ENCODE measurements at regions not wholly inside any gene's neighbourhood (a gene's known extent, or its start where the extent isn't known, plus 50 kb on each side); places are given as distances from the start of the nearest gene placed in this dataset.

- no peak for FAIRE-seq
- DNase-seq (ENCODE audit: low spot score) = no peak
Measured at GRCh38 chr1:209311770-209312169, 271.7 kb upstream of the CAMK1G start.

GRCh38 chr1:209316929-209317328 lies 266.6 kb upstream of the CAMK1G start:
- FAIRE-seq (no peak), DNase-seq (ENCODE audit: low spot score) (no peak)

GRCh38 chr1:209318181-209319056 lies 265.1 kb upstream of the CAMK1G start:
- DNase-seq (ENCODE audit: low spot score) (peak; percentile 35), FAIRE-seq (no peak)

- FAIRE-seq = no peak
- peak; percentile 8 for DNase-seq (ENCODE audit: low spot score)
Measured at GRCh38 chr1:209319057-209319432, 264.5 kb upstream of the CAMK1G start.

- FAIRE-seq = no peak
- no peak for DNase-seq (ENCODE audit: low spot score)
Measured at GRCh38 chr1:209319549-209319948, 264.0 kb upstream of the CAMK1G start.

DNA sequence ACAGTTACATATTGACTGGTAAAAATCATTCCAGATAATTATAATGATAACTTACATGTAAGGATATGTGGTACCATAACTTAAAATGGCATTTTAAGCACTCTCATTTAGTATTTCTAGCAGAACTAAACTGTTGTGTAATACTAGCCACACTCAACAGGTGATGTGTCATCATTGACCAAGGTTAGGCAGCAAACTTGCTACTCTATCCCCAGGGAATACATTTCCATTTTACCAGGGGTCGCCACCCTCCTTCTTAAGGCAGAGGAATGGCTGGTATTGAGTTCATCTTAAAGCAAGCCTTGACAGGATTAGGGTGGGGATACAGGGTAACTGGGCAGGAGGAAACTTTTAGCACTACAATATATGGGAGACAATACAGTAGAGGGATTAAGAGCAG lies 259.8 kb upstream of the CAMK1G start:
- DNase-seq (ENCODE audit: low spot score) (no peak), FAIRE-seq (no peak)

GRCh38 chr1:209324901-209325871 lies 258.3 kb upstream of the CAMK1G start:
- no peak for DNase-seq (ENCODE audit: low spot score)
- no peak for FAIRE-seq

GRCh38 chr1:209326076-209326475 lies 257.4 kb upstream of the CAMK1G start:
- no peak for FAIRE-seq
- DNase-seq (ENCODE audit: low spot score) = no peak

DNA sequence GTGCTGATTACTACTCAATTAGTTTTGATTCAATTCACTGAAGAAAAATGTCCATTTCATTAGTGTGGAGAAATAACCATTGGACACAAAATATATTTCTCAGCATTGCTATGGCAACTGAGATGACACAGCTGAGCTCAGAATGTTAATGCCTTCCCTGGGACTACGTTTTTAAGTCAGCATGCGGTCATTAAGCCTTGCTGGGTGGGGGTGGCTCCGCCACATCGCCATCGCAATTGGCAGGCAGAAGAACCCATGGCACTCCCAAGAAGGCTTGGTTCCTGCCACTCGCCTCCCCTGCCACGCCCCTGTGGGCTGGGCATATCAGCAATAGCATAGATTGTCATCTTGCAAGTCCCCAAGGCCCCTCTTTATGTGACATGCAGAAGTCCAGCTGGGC lies 256.7 kb upstream of the CAMK1G start:
- FAIRE-seq = no peak
- DNase-seq (ENCODE audit: low spot score) = no peak

- DNase-seq (ENCODE audit: low spot score) (no peak), FAIRE-seq (no peak)
Measured at GRCh38 chr1:209328196-209328595, 255.3 kb upstream of the CAMK1G start.

DNA sequence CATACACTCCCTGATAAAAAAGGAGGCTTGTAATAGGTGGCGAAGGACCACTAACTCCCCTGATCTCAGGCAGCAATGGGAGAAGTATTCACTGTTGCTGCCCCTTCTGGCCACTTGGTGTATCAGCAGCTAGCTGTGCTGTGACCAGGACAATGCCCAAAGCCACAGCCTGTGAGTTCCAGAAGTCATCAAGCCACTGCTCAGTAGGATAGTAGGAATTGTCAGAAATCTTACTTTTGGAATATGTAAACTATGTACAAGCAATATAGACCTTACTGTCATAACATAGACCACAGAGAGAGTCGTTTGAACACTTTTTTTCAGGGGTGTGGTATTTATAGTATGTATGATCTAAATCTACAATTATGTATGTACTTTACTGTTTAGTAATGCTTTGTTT lies 248.3 kb upstream of the CAMK1G start:
- DNase-seq (ENCODE audit: low spot score) (peak; percentile 67), FAIRE-seq (peak; percentile 85)

DNA sequence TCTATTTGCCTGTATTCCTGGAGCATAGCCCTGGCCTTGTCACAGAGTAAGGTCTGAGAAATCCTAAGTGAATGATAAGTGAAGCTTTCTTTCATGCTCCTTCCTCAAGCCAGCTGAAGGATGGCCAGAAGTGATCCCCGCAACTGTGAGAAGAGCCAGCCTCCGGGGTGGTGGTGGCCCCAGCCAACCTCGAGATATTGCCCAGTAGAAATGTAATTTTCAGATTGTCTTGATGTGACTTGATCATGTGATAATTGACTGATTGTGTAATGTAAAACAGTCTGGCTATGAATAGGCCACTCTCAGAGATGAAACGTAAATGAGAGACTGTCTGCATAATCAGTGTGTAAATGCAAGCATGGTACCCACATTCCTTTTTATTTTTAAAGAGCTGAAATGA lies 242.4 kb upstream of the CAMK1G start:
- DNase-seq (ENCODE audit: low spot score) (no peak), FAIRE-seq (no peak)

GRCh38 chr1:209341673-209342420 lies 241.7 kb upstream of the CAMK1G start:
- no peak for FAIRE-seq
- no peak for DNase-seq (ENCODE audit: low spot score)

DNA sequence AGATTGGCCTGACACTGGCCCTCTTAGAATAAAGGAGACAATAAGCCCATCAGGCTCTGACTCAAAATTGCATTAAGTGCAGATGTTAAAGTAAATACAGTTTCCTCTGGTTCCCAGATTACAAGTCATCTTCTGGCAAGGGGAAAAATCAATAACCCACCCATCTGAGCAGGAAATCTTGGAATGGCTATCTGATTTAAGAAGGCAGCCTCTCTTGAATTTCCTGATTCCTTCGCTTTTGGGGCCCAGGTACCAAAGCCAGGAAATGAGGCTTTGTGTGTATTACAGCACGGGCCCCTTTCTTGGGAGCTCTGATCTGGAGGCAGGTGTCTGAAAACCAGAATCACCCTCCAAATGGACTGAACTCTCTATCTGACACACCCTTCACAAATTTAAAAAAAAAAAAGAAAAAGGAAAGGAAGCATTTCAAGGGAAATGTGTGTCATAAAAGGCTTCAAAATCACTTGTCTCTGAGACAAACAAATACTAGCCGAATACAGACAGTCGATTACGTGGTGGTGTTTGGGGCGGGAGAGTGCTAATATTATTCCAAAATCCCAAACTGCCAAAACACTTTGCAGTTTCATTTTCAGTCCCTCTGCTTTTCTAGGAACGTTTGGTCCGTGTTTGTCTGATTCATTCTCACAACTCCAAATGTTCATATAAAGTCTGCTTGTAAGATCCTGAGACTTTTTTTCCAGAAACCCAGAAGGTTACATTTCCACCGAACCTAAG lies 240.9 kb upstream of the CAMK1G start:
- no peak for DNase-seq (ENCODE audit: low spot score)
- no peak for FAIRE-seq

DNA sequence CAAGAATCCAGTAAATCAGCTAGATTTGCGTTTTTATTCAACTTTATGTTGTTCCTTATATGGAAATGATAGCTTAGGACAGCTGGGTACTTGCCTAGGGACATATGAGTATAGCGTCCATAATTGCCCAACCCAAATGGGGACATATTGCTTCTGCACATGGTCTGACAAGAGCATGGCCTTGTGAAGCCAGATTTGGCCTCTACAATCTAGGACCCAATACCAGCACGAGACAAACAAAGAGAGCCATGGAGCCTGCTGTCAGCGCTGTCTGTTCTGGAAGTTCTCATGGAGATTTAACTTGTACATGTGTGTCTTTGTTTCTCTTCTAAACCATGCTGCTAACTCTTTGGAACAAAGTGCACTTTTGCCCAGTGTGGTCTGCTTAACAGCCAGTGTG lies 240.0 kb upstream of the CAMK1G start:
- DNase-seq (ENCODE audit: low spot score) (no peak), FAIRE-seq (no peak)

DNA sequence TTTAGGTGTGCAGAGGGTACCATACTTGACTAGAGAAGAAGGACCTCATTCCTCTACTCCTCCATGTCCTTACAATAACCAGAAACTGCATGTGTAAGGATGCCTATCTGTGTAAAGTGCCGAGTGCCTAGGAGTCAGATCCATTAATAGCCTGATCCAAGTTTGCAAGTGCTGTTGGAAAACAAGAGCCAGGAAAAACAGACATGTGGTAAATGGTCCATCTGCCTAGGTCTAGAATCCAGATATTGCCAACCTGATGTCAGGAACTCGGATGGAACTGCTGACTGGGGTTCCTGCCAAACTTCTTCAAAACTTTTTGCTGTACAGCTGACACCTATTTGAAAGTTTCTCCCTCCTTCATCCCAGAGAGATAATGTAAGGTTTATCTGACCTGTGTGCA lies 239.4 kb upstream of the CAMK1G start:
- DNase-seq (ENCODE audit: low spot score) = no peak

GRCh38 chr1:209349363-209350308 lies 233.9 kb upstream of the CAMK1G start:
- DNase-seq (ENCODE audit: low spot score) = peak; percentile 33
- no peak for FAIRE-seq

More for the DNA sequence above, 239.4 kb upstream of the CAMK1G start:
- no peak for FAIRE-seq

DNA sequence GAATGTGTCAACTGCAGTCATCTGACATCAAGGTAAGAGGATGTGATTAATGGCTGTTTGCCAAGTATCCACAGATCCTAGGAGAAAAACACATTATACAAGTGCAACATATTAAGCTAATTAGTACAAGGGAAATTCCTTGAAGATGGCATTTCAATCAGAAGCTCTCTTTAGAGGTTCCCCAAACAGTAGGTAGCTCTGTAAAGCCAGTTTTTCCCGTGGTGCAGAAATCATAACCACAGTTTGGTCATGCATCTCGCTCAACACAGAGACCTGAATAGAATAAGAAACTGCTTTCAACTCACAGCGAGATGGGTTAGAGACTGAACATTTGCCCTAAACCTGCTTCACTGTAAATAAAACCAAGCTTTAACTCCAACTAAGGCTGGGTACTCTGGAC lies 230.5 kb upstream of the CAMK1G start:
- DNase-seq (ENCODE audit: low spot score) (no peak), FAIRE-seq (no peak)

- FAIRE-seq (no peak), DNase-seq (ENCODE audit: low spot score) (peak; percentile 83)
Measured at GRCh38 chr1:209354111-209354839, 229.2 kb upstream of the CAMK1G start.

Data from urothelium cell line (cell line).